ENCODE measurements at regions not wholly inside any gene's neighbourhood (a gene's known extent, or its start where the extent isn't known, plus 50 kb on each side); places are given as distances from the start of the nearest gene placed in this dataset.

- 21 to 33% (median 27%) methylated on average over 7 of the region's 7 CpGs for WGBS, 4 donors
- no peaks in the 10 kb centered on the region for H3K36me3 ChIP-seq
- peaks cover 0 to 14% (median 0%) of the 10 kb centered on the region in 9 donors for H3K27me3 ChIP-seq
- H3K4me1 ChIP-seq: no peaks in the 10 kb centered on the region
- peaks cover 0 to 6% (median 0%) of the 10 kb centered on the region in 12 donors for H3K9me3 ChIP-seq
- no peak for TF ChIP-seq POLR2A (IDR thresholded peaks at IDR 0.05)
- TF ChIP-seq, protein P1, sequence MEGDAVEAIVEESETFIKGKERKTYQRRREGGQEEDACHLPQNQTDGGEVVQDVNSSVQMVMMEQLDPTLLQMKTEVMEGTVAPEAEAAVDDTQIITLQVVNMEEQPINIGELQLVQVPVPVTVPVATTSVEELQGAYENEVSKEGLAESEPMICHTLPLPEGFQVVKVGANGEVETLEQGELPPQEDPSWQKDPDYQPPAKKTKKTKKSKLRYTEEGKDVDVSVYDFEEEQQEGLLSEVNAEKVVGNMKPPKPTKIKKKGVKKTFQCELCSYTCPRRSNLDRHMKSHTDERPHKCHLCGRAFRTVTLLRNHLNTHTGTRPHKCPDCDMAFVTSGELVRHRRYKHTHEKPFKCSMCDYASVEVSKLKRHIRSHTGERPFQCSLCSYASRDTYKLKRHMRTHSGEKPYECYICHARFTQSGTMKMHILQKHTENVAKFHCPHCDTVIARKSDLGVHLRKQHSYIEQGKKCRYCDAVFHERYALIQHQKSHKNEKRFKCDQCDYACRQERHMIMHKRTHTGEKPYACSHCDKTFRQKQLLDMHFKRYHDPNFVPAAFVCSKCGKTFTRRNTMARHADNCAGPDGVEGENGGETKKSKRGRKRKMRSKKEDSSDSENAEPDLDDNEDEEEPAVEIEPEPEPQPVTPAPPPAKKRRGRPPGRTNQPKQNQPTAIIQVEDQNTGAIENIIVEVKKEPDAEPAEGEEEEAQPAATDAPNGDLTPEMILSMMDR (IDR thresholded peaks at IDR 0.05): no peak
- no peak overlapping the region for H3K4me3 ChIP-seq
- no peak overlapping the region for H3K27ac ChIP-seq
- ATAC-seq: no peak
- DNase-seq: no peak
- intact Hi-C loops (cut with DNase I): no loop called here
These were observed 345.7 kb downstream of the DRD1 start for GRCh38 chr5:175098301-175098700.

- TF ChIP-seq, protein P1 (IDR thresholded peaks at IDR 0.05): no peak
- no peak for TF ChIP-seq POLR2A (IDR thresholded peaks at IDR 0.05)
- ATAC-seq (no peak), DNase-seq (no peak)
- no peaks in the 10 kb centered on the region for H3K36me3 ChIP-seq
- no peak overlapping the region for H3K4me3 ChIP-seq
- intact Hi-C loops (cut with DNase I): no loop called here
- peaks cover 0 to 6% (median 0%) of the 10 kb centered on the region in 12 donors for H3K9me3 ChIP-seq
- H3K27me3 ChIP-seq: peaks cover 0 to 18% (median 0%) of the 10 kb centered on the region in 9 donors
- WGBS, 4 donors: 65 to 73% (median 70%) methylated on average over 12 of the region's 12 CpGs
- H3K27ac ChIP-seq: no peak overlapping the region
- no peaks in the 10 kb centered on the region for H3K4me1 ChIP-seq
These were observed 347.4 kb downstream of the DRD1 start for GRCh38 chr5:175096469-175097165.

DNA sequence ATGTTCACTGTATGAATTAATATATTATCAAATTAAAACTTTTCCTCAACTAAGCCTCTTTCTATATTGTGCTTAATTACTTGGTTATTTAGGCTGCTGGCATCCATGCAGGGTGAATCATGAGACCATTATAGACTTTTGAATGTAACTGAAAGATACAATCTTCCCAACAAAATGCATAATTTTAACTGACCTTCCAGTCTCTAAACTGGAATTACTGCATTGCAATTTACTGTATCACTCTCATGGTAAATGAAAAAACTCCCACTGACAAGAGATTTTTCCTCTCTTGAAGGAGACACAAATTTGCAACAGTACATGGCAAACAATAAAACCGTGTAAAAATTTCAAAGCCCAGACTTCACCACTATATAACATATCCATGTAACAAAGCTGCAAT is 349.5 kb downstream of the DRD1 start:
- WGBS, 4 donors: 76 to 91% (median 84%) methylated on average over 1 of the region's 1 CpG
- peaks cover 0 to 6% (median 0%) of the 10 kb centered on the region in 12 donors for H3K9me3 ChIP-seq
- DNase-seq: no peak
- no peak overlapping the region for H3K27ac ChIP-seq
- no peaks in the 10 kb centered on the region for H3K4me1 ChIP-seq
- no peaks in the 10 kb centered on the region for H3K36me3 ChIP-seq
- peaks cover 0 to 15% (median 0%) of the 10 kb centered on the region in 9 donors for H3K27me3 ChIP-seq
- TF ChIP-seq POLR2A (IDR thresholded peaks at IDR 0.05): no peak
- TF ChIP-seq, protein P1 (IDR thresholded peaks at IDR 0.05): no peak
- intact Hi-C loops (cut with DNase I): no loop called here
- H3K4me3 ChIP-seq: no peak overlapping the region
- ATAC-seq: no peak

DNA sequence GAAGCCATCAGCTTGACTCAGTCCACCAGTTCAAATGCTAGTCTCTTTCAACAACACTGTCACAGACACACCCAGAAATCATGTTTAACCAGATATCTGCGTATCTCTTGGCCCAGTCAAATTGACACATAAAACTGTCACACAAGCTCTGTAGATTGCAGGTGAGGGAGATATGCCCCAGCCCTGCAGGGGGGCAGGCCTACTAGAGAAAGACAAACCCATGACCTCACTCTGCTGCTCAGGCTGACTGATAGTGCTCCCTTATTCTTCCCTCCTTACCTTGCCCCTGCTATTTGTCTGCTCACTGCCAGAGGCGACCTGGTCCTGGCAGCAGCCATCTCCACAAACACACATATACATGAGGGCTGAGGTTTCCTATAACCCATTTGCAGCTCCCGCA is 351.3 kb downstream of the DRD1 start:
- no peak for TF ChIP-seq POLR2A (IDR thresholded peaks at IDR 0.05)
- TF ChIP-seq, protein P1 (IDR thresholded peaks at IDR 0.05): no peak
- H3K4me1 ChIP-seq: no peaks in the 10 kb centered on the region
- H3K9me3 ChIP-seq: peaks cover 0 to 6% (median 0%) of the 10 kb centered on the region in 12 donors
- H3K27me3 ChIP-seq: peaks cover 0 to 15% (median 0%) of the 10 kb centered on the region in 9 donors
- no peak overlapping the region for H3K4me3 ChIP-seq
- 37 to 63% (median 41%) methylated on average over 3 of the region's 3 CpGs for WGBS, 4 donors
- no peak overlapping the region for H3K27ac ChIP-seq
- intact Hi-C loops (cut with DNase I): no loop called here
- DNase-seq (no peak), ATAC-seq (no peak)
- no peaks in the 10 kb centered on the region for H3K36me3 ChIP-seq

Measured in heart left ventricle (tissue), 16 donors.